ENCODE measurements at regions not wholly inside any gene's neighbourhood (a gene's known extent, or its start where the extent isn't known, plus 50 kb on each side); places are given as distances from the start of the nearest gene placed in this dataset.

DNA sequence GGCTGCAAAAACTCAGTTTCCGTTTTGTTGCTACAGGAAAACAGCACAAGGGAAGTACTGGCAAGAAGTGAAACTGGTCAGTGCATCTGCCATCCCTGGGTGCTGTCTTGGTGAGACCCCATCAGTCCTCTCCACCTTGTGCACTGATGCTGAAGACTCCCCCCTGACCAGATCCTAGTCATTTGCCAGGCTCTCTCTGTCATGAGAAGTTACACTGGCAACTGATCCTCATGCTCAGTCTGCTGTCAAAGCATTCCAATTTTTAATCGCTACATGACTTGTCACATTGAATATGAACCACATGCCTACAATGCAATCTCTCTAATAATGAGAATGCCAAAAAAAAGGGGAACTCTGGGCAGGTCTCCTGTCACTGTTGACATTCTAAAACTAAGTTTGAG lies 296.5 kb downstream of the ZIC1 start:
- TF ChIP-seq, protein P1, sequence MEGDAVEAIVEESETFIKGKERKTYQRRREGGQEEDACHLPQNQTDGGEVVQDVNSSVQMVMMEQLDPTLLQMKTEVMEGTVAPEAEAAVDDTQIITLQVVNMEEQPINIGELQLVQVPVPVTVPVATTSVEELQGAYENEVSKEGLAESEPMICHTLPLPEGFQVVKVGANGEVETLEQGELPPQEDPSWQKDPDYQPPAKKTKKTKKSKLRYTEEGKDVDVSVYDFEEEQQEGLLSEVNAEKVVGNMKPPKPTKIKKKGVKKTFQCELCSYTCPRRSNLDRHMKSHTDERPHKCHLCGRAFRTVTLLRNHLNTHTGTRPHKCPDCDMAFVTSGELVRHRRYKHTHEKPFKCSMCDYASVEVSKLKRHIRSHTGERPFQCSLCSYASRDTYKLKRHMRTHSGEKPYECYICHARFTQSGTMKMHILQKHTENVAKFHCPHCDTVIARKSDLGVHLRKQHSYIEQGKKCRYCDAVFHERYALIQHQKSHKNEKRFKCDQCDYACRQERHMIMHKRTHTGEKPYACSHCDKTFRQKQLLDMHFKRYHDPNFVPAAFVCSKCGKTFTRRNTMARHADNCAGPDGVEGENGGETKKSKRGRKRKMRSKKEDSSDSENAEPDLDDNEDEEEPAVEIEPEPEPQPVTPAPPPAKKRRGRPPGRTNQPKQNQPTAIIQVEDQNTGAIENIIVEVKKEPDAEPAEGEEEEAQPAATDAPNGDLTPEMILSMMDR (IDR thresholded peaks at IDR 0.05): no peak

DNA sequence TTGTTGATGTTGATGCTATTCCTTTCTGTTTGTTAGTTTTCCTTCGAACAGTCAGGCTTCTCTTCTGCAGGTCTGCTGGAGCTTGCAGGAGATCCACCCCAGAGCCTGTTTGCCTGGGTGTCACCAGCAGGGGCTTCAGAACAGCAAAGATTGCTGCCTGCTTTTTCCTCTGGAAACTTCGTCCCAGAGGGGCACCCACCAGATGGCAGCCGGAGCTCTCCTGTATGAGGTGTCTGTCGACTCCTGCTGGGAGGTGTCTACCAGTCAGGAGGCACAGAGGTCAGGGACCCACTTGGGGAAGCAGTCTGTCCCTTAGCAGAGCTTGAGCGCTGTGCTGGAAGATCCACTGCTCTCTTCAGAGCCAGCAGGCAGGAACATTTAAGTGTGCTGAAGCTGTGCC lies 303.2 kb downstream of the ZIC1 start:
- TF ChIP-seq, protein P1 (IDR thresholded peaks at IDR 0.05): no peak

DNA sequence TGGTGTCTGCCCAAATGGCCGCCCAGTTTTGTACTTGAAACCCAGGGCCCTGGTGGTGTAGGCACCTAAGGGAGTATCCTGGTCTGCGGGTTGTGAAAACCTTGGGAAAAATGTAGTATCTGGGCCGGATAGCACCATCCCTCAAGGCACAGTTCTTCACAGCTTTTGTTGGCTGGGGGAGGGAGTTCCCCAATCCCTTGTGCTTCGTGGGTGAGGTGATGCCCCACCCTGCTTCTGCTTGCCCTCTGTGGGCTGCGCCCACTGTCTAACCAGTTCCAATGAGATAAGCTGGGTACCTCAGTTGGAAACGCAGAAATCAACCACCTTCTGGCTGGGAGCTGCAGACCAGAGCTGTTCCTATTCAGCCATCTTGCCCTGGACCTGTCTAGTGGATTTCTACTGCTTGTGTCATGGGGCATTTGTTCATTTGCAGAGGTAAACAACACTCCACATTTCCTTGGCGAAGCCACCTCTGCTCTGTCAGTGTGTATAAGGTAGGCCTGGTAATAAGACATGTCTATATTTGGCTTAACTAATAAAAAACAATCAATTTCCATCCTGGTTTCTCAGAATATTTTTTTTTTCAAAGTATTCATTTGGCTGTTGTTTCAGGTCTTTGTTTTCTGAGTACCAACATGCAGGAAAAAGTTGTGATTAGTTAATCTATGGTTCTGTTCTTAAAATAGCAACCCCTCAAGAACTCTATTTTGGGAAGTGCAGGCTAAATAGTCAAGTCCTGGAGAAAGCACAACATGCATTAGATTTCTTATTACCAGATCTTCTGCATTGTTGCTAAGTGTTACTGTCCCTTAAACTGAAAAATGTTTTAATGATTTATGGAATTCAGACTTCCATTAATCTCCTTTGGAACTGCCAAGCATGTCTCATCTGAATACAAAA lies 304.3 kb downstream of the ZIC1 start:
- TF ChIP-seq, protein P1 (IDR thresholded peaks at IDR 0.05): no peak

DNA sequence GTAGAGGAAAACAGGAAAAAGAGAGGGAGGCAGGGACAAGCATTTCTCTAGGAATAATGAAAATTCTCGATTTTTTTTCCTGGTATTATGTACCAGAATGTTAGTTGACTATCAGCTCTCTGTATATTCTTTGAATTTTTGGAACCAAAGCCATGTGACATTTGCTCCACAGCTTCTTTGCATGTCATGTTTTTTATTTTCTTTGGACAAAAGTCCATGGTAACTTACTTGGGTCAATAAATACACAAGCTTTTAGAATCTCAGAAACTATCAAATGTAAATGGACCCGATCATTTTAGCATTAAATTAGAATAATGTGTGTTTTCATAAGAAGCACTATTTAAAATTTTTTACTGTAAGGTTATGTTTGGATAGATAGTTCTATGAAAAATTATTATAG lies 320.5 kb downstream of the ZIC1 start:
- TF ChIP-seq, protein P1 (IDR thresholded peaks at IDR 0.05): no peak

DNA sequence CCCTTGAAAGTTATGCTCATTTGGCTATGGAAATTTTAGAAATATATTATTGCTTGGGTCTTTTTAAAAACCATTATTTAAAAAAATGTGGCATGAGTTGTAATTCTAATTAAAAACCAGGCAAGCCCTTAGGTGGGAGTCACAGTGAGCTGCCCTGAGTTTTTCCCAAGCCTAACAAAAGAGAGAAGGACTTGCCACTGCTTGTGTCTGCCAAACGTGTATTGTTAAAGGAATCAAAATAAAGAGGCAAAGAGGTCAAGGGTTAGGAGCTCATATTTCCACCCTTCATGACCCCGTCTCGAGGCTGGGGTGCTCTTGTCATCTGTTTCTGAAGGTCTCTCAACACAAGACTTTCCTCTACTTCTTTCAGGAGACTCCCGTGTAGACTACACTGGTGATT lies 321.1 kb downstream of the ZIC1 start:
- TF ChIP-seq, protein P1 (IDR thresholded peaks at IDR 0.05): no peak

DNA sequence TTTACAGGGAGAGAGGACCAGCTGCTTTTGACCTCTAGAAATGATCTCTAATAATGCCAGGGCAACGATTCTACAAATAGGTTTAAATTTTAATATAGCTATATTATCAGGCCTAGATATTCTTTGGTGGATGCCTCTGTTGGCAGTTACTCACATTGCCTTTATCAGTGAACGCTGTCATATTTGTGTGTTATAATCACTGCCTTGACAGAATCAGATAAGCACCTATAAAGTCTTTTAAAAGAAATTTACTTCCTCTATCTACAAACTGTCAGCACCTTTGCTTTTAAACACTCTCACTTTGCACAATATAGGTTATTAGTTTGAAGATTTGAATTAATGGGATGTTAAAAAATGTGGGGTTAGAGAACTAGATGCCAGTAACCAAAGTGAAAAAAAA lies 324.1 kb downstream of the ZIC1 start:
- TF ChIP-seq, protein P1 (IDR thresholded peaks at IDR 0.05): no peak

DNA sequence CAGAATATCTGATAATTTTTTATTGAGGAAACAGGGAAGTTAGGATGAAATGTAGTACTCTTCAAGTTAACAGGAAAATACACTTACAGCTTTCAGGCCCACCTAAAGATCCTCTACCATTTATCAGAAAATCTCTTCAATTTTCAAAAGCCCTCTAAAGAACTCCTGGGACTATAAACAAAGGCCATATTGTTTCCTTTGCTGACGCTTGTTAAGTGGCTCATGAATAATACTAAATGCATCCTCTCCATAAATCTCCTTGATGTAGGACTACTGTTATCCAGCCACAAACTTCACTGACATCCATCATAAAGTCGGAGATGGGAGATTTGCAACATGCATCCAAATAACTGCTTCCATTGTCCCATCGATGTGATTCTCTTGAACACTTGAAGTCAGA lies 326.5 kb downstream of the ZIC1 start:
- TF ChIP-seq, protein P1 (IDR thresholded peaks at IDR 0.05): no peak
